K562 (cell line): ENCODE measurements at regions not wholly inside any gene's neighbourhood (a gene's known extent, or its start where the extent isn't known, plus 50 kb on each side); places are given as distances from the start of the nearest gene placed in this dataset.

ENCODE experiments used
- ATAC-seq: fragments of 200-7000 bp; cut with Tn5 transposase; 3 replicates; pipeline ENCODE4 v1.9.1; 2020; ENCODE audit warnings: moderate library complexity
- BruUV-seq: library from RNA; stranded (reverse); fragments of 400-500 nt; replicated peaks from 2 replicates; lab custom pipeline; 2021; lab: Mats Ljungman, UMichigan
- CTCF ChIA-PET: fragments of 300-600 bp; formaldehyde crosslinking; extraction: SDS; loops from one replicate; lab custom pipeline; 2021; ENCODE audit warnings: low intra/inter-chr PET ratio; lab: Yijun Ruan, JAX
- POLR2A ChIA-PET: fragments of 300-600, 350-650 bp; sonication (Branson Sonifier 250); formaldehyde crosslinking; extraction: SDS; loops from one replicate; lab custom pipeline; 2021; ENCODE audit warnings: antibody characterized with exemption, inconsistent platforms; lab: Yijun Ruan, JAX
- DNase-seq, 4 experiments: peaks; one replicate each; pipeline versions ENCODE4 v3.0.0 to v3.0.0-alpha.2; 2011 to 2018; ENCODE audit warnings: low spot score in 3 of 4, mixed read lengths in 3 of 4; ENCODE audit errors: extremely low read depth in 1 of 4
- FAIRE-seq: peaks from 2 replicates; lab custom pipeline; 2011; peaks lifted over from hg19 to GRCh38; lab: Jason Lieb, UNC
- H2AFZ ChIP-seq: 2 replicates; pipeline ENCODE4 v1.6.0; 2011; ENCODE audit warnings: low read depth, low read length, control low read depth, inconsistent platforms
- H3K27ac ChIP-seq: fragments of 200-600 bp; 3 replicates; pipeline ENCODE4 v1.8.0; 2011; ENCODE audit warnings: low read depth, mild to moderate bottlenecking, control low read depth, inconsistent platforms, low read length, moderate library complexity, mixed read lengths; ENCODE audit errors: extremely low read depth
- H3K27me3 ChIP-seq, 2 experiments: fragments of 300-600 bp in 1 of 2; 2 replicates in 1 of 2; 3 replicates in 1 of 2; pipeline versions ENCODE4 v1.6.0 to v1.8.0; 2011; ENCODE audit warnings: inconsistent platforms in 2 of 2, low read length in 2 of 2, mild to moderate bottlenecking in 1 of 2, mixed read lengths in 1 of 2, moderate library complexity in 1 of 2; ENCODE audit not compliant: control insufficient read depth in 2 of 2, insufficient read depth in 2 of 2
- H3K36me3 ChIP-seq: fragments of 300-600 bp; 3 replicates; pipeline ENCODE4 v1.8.0; 2011; ENCODE audit warnings: mild to moderate bottlenecking, low read length, inconsistent platforms; ENCODE audit not compliant: control insufficient read depth, insufficient read depth
- H3K4me1 ChIP-seq, 2 experiments: fragments of 200-600 bp in 1 of 2; replicated peaks in 1 of 2; 2 replicates in 1 of 2; 3 replicates in 1 of 2; pipeline versions ENCODE4 v1.5.1 to v1.8.0; 2011; ENCODE audit warnings: inconsistent platforms in 2 of 2, low read length in 2 of 2, mild to moderate bottlenecking in 1 of 2, mixed read lengths in 1 of 2, moderate library complexity in 1 of 2; ENCODE audit not compliant: control insufficient read depth in 2 of 2, insufficient read depth in 2 of 2
- H3K4me2 ChIP-seq: 2 replicates; pipeline ENCODE4 v1.6.1; 2011; ENCODE audit warnings: low read length, control low read depth, inconsistent platforms, mixed read lengths; ENCODE audit not compliant: insufficient read depth
- H3K4me3 ChIP-seq: fragments of 200-600 bp; sonication (generic), shearing (Covaris generic); 2 replicates; pipeline ENCODE4 v1.5.1; 2016; ENCODE audit warnings: control low read depth, inconsistent platforms
- H3K79me2 ChIP-seq: fragments of 200-600 bp; 3 replicates; pipeline ENCODE4 v1.8.0; 2011; ENCODE audit warnings: low read length, inconsistent platforms; ENCODE audit not compliant: control insufficient read depth, insufficient read depth
- H3K9ac ChIP-seq, 2 experiments: 2 replicates each; pipeline versions ENCODE4 v1.6.0 to v1.6.1; 2011; ENCODE audit warnings: low read depth in 2 of 2, low read length in 2 of 2, control low read depth in 1 of 2, inconsistent platforms in 1 of 2, mild to moderate bottlenecking in 1 of 2, mixed read lengths in 1 of 2; ENCODE audit not compliant: insufficient read depth in 1 of 2
- H3K9me1 ChIP-seq: one replicate; pipeline ENCODE4 v1.6.0; 2011; ENCODE audit warnings: inconsistent platforms, mild to moderate bottlenecking, low read length, moderate library complexity; ENCODE audit not compliant: control insufficient read depth, insufficient read depth
- H3K9me3 ChIP-seq: replicated peaks from 2 replicates; pipeline ENCODE4 v1.5.1; 2011; ENCODE audit warnings: low read depth, low read length, inconsistent platforms; ENCODE audit not compliant: control insufficient read depth, insufficient read depth
- H4K20me1 ChIP-seq: replicated peaks from 2 replicates; pipeline ENCODE4 v1.6.1; 2011; ENCODE audit warnings: low read length, inconsistent platforms, mixed read lengths; ENCODE audit not compliant: control insufficient read depth, insufficient read depth
- ARID1B ChIP-seq: fragments of 450-650 bp; IDR thresholded peaks from 2 replicates; pipeline ENCODE4 v1.6.1; 2016; ENCODE audit warnings: antibody characterized with exemption, mild to moderate bottlenecking, inconsistent platforms
- CBFA2T2 ChIP-seq: fragments of 450-650 bp; conservative IDR thresholded peaks from 2 replicates; pipeline ENCODE4 v1.6.1; 2017; ENCODE audit warnings: mild to moderate bottlenecking
- CBFA2T3 ChIP-seq: fragments of 450-650 bp; IDR thresholded peaks from 2 replicates; pipeline ENCODE4 v1.6.1; 2017
- FOSL1 ChIP-seq: fragments of 200-800 bp; sonication (Bioruptor generic); conservative IDR thresholded peaks from 2 replicates; pipeline ENCODE4 v1.6.1; 2016; ENCODE audit warnings: missing genetic modification characterization, missing compliant biosample characterization
- KLF10 ChIP-seq: fragments of 250-450 bp; sonication (Bioruptor Pico); IDR thresholded peaks from 2 replicates; pipeline ENCODE4 v1.6.1; 2021; ENCODE audit warnings: matching md5 sums
- NCOR1 ChIP-seq: fragments of 450-650 bp; IDR thresholded peaks from 2 replicates; pipeline ENCODE4 v1.6.1; 2016; ENCODE audit warnings: mild to moderate bottlenecking, moderate library complexity
- NFATC3 ChIP-seq: fragments of 450-650 bp; IDR thresholded peaks from 2 replicates; pipeline ENCODE4 v1.6.1; 2017; ENCODE audit warnings: mild to moderate bottlenecking
- NR1H2 ChIP-seq: sonication (generic); formaldehyde crosslinking; IDR thresholded peaks from 2 replicates; pipeline ENCODE4 v1.4.0; 2020; ENCODE audit warnings: mild to moderate bottlenecking, missing genetic modification reagents
- PML ChIP-seq: IDR thresholded peaks from 2 replicates; pipeline ENCODE4 v1.6.1; 2012; ENCODE audit warnings: low read length, inconsistent platforms
- PRMT5 ChIP-seq: sonication (generic); formaldehyde crosslinking; IDR thresholded peaks from 2 replicates; pipeline ENCODE4 v1.5.0; 2020; ENCODE audit warnings: missing genetic modification reagents
- SMAD4 ChIP-seq: fragments of 250-450 bp; sonication (Bioruptor Pico); conservative IDR thresholded peaks from 2 replicates; pipeline ENCODE4 v1.8.0; 2021; ENCODE audit warnings: inconsistent platforms, mild to moderate bottlenecking, moderate library complexity
- SMARCA4 ChIP-seq: fragments of 450-650 bp; IDR thresholded peaks from 2 replicates; pipeline ENCODE4 v1.6.1; 2016
- TAL1 ChIP-seq: fragments of 450-650 bp; IDR thresholded peaks from 2 replicates; pipeline ENCODE4 v1.6.1; 2016; ENCODE audit warnings: mild to moderate bottlenecking
- TCF3 ChIP-seq: sonication (generic); formaldehyde crosslinking; IDR thresholded peaks from 2 replicates; pipeline ENCODE4 v1.4.0; 2020; ENCODE audit warnings: mild to moderate bottlenecking, missing genetic modification reagents
- TEAD4 ChIP-seq, 2 experiments: sonication (generic) in 1 of 2; formaldehyde crosslinking in 1 of 2; IDR thresholded peaks; 2 replicates each; pipeline versions ENCODE4 v1.6.1 to v1.8.0; 2012 to 2022; ENCODE audit warnings: borderline replicate concordance in 1 of 2, inconsistent platforms in 1 of 2, low read length in 1 of 2, mild to moderate bottlenecking in 1 of 2, missing genetic modification reagents in 1 of 2
- WHSC1 ChIP-seq: IDR thresholded peaks from one replicate; pipeline ENCODE4 v1.6.1; 2012; ENCODE audit warnings: low read length, control low read depth, inconsistent platforms
- ZBTB11 ChIP-seq, 3 experiments: fragments of 200-800 bp in 1 of 3; fragments of 250-450 bp in 1 of 3; fragments of 450-650 bp in 1 of 3; sonication (Bioruptor Pico) in 1 of 3; sonication (Bioruptor generic) in 1 of 3; formaldehyde crosslinking in 1 of 3; IDR thresholded peaks; 2 replicates each; pipeline versions ENCODE4 v1.6.1 to v1.8.0; 2016 to 2022; ENCODE audit warnings: mild to moderate bottlenecking in 2 of 3, missing genetic modification characterization in 2 of 3, missing compliant biosample characterization in 1 of 3, moderate library complexity in 1 of 3
- ZNF3 ChIP-seq: fragments of 250-450 bp; sonication (Bioruptor Pico); IDR thresholded peaks from 2 replicates; pipeline ENCODE4 v1.5.0; 2021; ENCODE audit warnings: mild to moderate bottlenecking, moderate library complexity
- ZNF511 ChIP-seq: sonication (generic); formaldehyde crosslinking; IDR thresholded peaks from 2 replicates; pipeline ENCODE4 v1.8.0; 2022; ENCODE audit warnings: mild to moderate bottlenecking, missing genetic modification reagents
- ZNF639 ChIP-seq, 2 experiments: fragments of 200-800 bp in 1 of 2; sonication (Bioruptor generic) in 1 of 2; sonication (generic) in 1 of 2; formaldehyde crosslinking in 1 of 2; IDR thresholded peaks in 1 of 2; conservative IDR thresholded peaks in 1 of 2; 2 replicates each; pipeline versions ENCODE4 v1.5.0 to v1.6.1; 2016 to 2020; ENCODE audit warnings: missing compliant biosample characterization in 1 of 2, missing genetic modification characterization in 1 of 2, missing genetic modification reagents in 1 of 2
- ZSCAN29 ChIP-seq: fragments of 450-650 bp; IDR thresholded peaks from 2 replicates; pipeline ENCODE4 v1.6.1; 2017
- WGBS: fragments of 100-300 bp; shearing (Covaris generic); methylation state at CpG from one replicate; pipeline ENCODE4 v1.1.6; 2016; ENCODE audit warnings: low coverage, mixed read lengths; ENCODE audit not compliant: insufficient coverage; ENCODE audit errors: missing lambda C conversion rate; 5-methylcytosine and 5-hydroxymethylcytosine counted together
- in situ Hi-C: fragments of 300-500 bp; cut with MboI; formaldehyde crosslinking; loops from 4 replicates; pipeline ENCODE4 v1.15.0; 2018; ENCODE audit warnings: inconsistent platforms, mixed read lengths
- intact Hi-C: fragments of 100-400 bp; cut with micrococcal nuclease; formaldehyde crosslinking; loops from 2 replicates; pipeline ENCODE4 v1.14.2; 2022

GRCh38 chrX:95903490-95903889, 781.2 kb upstream of the DIAPH2 start:
- intact Hi-C loops (no loop called here), in situ Hi-C loops (no loop called here)
- BruUV-seq, result no TSS peak
- TF ChIP-seq ZNF511 (CRISPR knock-in tag) (no peak), TEAD4 (IDR thresholded peaks at IDR 0.05; ENCODE audit: low read length) (peak; percentile 54; the same call in 1 of the 2 replicates), TEAD4 (CRISPR knock-in tag; IDR thresholded peaks at IDR 0.05; ENCODE audit: borderline replicate concordance) (no peak), TAL1 (peak; percentile 42), ZSCAN29 (no peak), ZNF3 (CRISPR knock-in tag) (no peak), PRMT5 (CRISPR knock-in tag) (no peak), FOSL1 (tag) (no peak), NCOR1 (peak; percentile 29; the same call in 1 of the 2 replicates), SMARCA4 (no peak), ARID1B (no peak), ZNF639 (CRISPR knock-in tag; conservative IDR thresholded peaks at IDR 0.05 in 1 of 2, IDR thresholded peaks at IDR 0.05 in 1 of 2) (no peak), SMAD4 (CRISPR knock-in tag) (peak; percentile 50; the same call in 1 of the 2 replicates), CBFA2T2 (0 out of 2 replicates have a peak, but pooled peaks have one; percentile 28), PML (no peak), TCF3 (CRISPR knock-in tag) (peak; percentile 21; the same call in 1 of the 2 replicates), WHSC1 (no peak), NR1H2 (CRISPR knock-in tag) (no peak), ZBTB11 (CRISPR knock-in tag; IDR thresholded peaks at IDR 0.05) (no peak), CBFA2T3 (peak; percentile 61), NFATC3 (no peak), KLF10 (no peak)

More at GRCh38 chrX:95903490-95903889, 781.2 kb upstream of the DIAPH2 start:
- POLR2A ChIA-PET, result no interaction called here
- H3K79me2 ChIP-seq, result no peaks in the 10 kb centered on the region
- H3K27me3 ChIP-seq, result no peaks in the 10 kb centered on the region
- H3K9me1 ChIP-seq, result no peaks in the 10 kb centered on the region
- H3K9ac ChIP-seq, result no peak overlapping the region
- CTCF ChIA-PET, result no interaction called here
- FAIRE-seq (no peak), DNase-seq (peak in 2 of 4 experiments; percentile 3 to 25), ATAC-seq (peak; percentile 55; the same call in 2 of the 3 replicates)
- H3K4me1 ChIP-seq, result no peaks in the 10 kb centered on the region
- H3K4me3 ChIP-seq, result no peak overlapping the region
- no peaks in the 10 kb centered on the region for H4K20me1 ChIP-seq
- H3K4me2 ChIP-seq, result no peak overlapping the region
- no peaks in the 10 kb centered on the region for H3K36me3 ChIP-seq
- no peaks in the 10 kb centered on the region for H3K9me3 ChIP-seq
- H2AFZ ChIP-seq, result no peak overlapping the region
- no peak overlapping the region for H3K27ac ChIP-seq
- 0% methylated on average over 2 of the region's 3 CpGs for WGBS
